Vagina (tissue), 2 donors: ENCODE measurements at regions not wholly inside any gene's neighbourhood (a gene's known extent, or its start where the extent isn't known, plus 50 kb on each side); places are given as distances from the start of the nearest gene placed in this dataset.

Source experiments
- CTCF ChIP-seq, 3 experiments: fragments of 450-650 bp in 2 of 3; fragments of 200-600 bp in 1 of 3; sonication (generic) in 1 of 3; IDR thresholded peaks; one replicate each; pipeline ENCODE4 v1.5.1; 2017 to 2019; ENCODE audit warnings: antibody characterized with exemption in 3 of 3, mild to moderate bottlenecking in 2 of 3, moderate library complexity in 2 of 3
- POLR2AphosphoS5 ChIP-seq, 2 donors: sonication (generic); formaldehyde crosslinking; IDR thresholded peaks; one replicate each; pipeline ENCODE4 v1.9.0; 2017; ENCODE audit warnings: antibody characterized with exemption in 2 of 2, mild to moderate bottlenecking in 2 of 2, low read depth in 1 of 2; ENCODE audit not compliant: insufficient read depth in 1 of 2

- TF ChIP-seq CTCF (IDR thresholded peaks at IDR 0.05): no peak
- no peak for TF ChIP-seq POLR2AphosphoS5 (IDR thresholded peaks at IDR 0.05; ENCODE audit: insufficient read depth in 1 of 2, low read depth in 1 of 2)
Observed at GRCh38 chr11:10376061-10376460, 71.2 kb downstream of the ADM start.
